BE2C (cell line): ENCODE measurements at regions not wholly inside any gene's neighbourhood (a gene's known extent, or its start where the extent isn't known, plus 50 kb on each side); places are given as distances from the start of the nearest gene placed in this dataset.

ENCODE experiments used
- DNase-seq: peaks from one replicate; pipeline ENCODE4 v3.0.0-alpha.2; 2020
- H3K27me3 ChIP-seq: fragments of 250-450 bp; sonication (Bioruptor Pico); 2 replicates; pipeline ENCODE4 v1.5.1; 2020; ENCODE audit warnings: mild to moderate bottlenecking
- H3K36me3 ChIP-seq: fragments of 250-450 bp; sonication (Bioruptor Pico); 2 replicates; pipeline ENCODE4 v1.5.1; 2020; ENCODE audit warnings: mild to moderate bottlenecking
- H3K4me1 ChIP-seq: fragments of 250-450 bp; sonication (Bioruptor Pico); 2 replicates; pipeline ENCODE4 v1.5.1; 2020
- H3K4me3 ChIP-seq: 2 replicates; pipeline ENCODE4 v1.5.1; 2011; ENCODE audit warnings: low read depth, low read length
- H3K9me3 ChIP-seq: fragments of 250-450 bp; sonication (Bioruptor Pico); 2 replicates; pipeline ENCODE4 v1.5.1; 2020
- CTCF ChIP-seq: IDR thresholded peaks from 2 replicates; pipeline ENCODE4 v1.5.1; 2012; ENCODE audit warnings: mild to moderate bottlenecking, low read depth, low read length

- Histone ChIP-seq H3K27me3 (no peaks in the 10 kb centered on the region), H3K36me3 (no peaks in the 10 kb centered on the region), H3K4me3 (no peak overlapping the region), H3K4me1 (no peaks in the 10 kb centered on the region), H3K9me3 (no peaks in the 10 kb centered on the region)
- no peak for TF ChIP-seq CTCF
- DNase-seq = no peak
Measured at GRCh38 chrX:22345884-22346283, 73.2 kb downstream of the CBLL2 start.

DNA sequence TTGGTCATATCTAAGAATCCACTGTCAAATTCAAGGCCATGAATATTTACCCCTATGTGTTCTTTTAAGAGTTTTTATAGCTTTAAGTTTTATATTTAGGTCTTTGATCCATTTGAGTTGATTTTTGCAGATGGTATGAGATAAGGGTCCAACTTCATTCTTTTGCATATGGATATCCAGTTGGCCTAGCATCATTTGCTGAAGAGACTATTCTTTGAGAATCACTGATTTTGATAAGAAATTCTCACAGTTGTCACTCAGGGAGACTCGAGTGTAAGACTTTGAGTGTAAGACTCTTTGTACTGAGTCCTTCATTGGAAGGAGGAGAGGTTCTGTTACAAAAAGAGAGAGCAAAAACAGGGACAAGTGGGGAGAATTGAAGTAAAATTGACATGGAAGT is 74.8 kb downstream of the CBLL2 start:
- no peaks in the 10 kb centered on the region for H3K9me3 ChIP-seq
- no peak for DNase-seq
- no peak overlapping the region for H3K4me3 ChIP-seq
- H3K27me3 ChIP-seq = no peaks in the 10 kb centered on the region
- no peaks in the 10 kb centered on the region for H3K36me3 ChIP-seq
- TF ChIP-seq CTCF = no peak
- H3K4me1 ChIP-seq = no peaks in the 10 kb centered on the region

GRCh38 chrX:22349116-22349515 is 76.4 kb downstream of the CBLL2 start:
- Histone ChIP-seq H3K4me1 (no peaks in the 10 kb centered on the region), H3K36me3 (no peaks in the 10 kb centered on the region), H3K9me3 (no peaks in the 10 kb centered on the region), H3K4me3 (no peak overlapping the region), H3K27me3 (no peaks in the 10 kb centered on the region)
- TF ChIP-seq CTCF = no peak
- no peak for DNase-seq

DNA sequence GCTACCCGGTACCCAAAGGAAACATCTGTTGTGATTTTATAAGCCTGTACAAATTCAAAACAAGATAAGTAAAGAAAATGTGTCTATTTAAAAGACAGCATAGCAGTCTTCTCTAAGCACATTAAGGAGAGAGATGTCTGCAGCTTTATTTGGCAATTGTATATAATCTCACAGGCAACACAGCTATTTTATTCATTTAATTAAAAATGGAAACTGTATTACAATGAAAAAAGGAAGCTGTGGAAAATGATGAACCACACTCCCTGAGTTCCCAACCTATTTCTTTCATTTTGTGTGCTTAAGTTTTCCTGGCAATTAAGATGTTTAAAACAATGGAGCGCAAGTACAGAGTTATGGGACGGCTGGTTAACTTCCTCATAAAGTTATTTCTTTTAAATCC is 78.4 kb downstream of the CBLL2 start:
- no peaks in the 10 kb centered on the region for H3K36me3 ChIP-seq
- H3K4me1 ChIP-seq = no peaks in the 10 kb centered on the region
- no peak overlapping the region for H3K4me3 ChIP-seq
- H3K27me3 ChIP-seq = no peaks in the 10 kb centered on the region
- TF ChIP-seq CTCF = no peak
- DNase-seq = no peak
- no peaks in the 10 kb centered on the region for H3K9me3 ChIP-seq

GRCh38 chrX:22351966-22352365 is 79.3 kb downstream of the CBLL2 start:
- no peak for TF ChIP-seq CTCF
- H3K27me3 ChIP-seq = no peaks in the 10 kb centered on the region
- H3K9me3 ChIP-seq = no peaks in the 10 kb centered on the region
- H3K4me1 ChIP-seq = no peaks in the 10 kb centered on the region
- H3K4me3 ChIP-seq = no peak overlapping the region
- no peak for DNase-seq
- no peaks in the 10 kb centered on the region for H3K36me3 ChIP-seq

DNA sequence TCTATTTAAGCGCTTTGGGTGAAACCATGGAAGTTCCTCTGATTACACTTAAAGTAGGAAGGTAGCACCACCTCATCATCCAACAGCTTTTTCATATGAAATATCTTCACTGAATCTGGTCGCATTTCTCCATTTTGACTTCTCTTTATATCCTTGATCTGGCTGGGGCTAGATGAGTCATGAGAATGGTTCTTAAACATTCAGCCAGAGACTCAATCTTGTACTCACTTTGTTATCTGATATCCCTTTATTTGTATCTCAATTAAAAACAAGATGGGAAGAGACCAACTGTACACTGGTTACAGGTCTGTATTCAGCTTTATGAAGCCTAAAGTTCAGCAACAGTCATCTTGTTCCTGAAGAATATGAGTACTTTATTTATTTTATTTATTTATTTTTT is 84.9 kb downstream of the CBLL2 start:
- no peaks in the 10 kb centered on the region for H3K4me1 ChIP-seq
- H3K4me3 ChIP-seq = no peak overlapping the region
- TF ChIP-seq CTCF = no peak
- no peaks in the 10 kb centered on the region for H3K36me3 ChIP-seq
- no peaks in the 10 kb centered on the region for H3K9me3 ChIP-seq
- no peaks in the 10 kb centered on the region for H3K27me3 ChIP-seq
- no peak for DNase-seq
